ENCODE measurements at regions not wholly inside any gene's neighbourhood (a gene's known extent, or its start where the extent isn't known, plus 50 kb on each side); places are given as distances from the start of the nearest gene placed in this dataset.

- no peak overlapping the region for H3K4me3 ChIP-seq (replicated peaks in 1 of 2; ENCODE audit: low read depth in 2 of 2, low read length in 2 of 2)
- TF ChIP-seq CTCF (IDR thresholded peaks at IDR 0.05; ENCODE audit: low read depth, low read length) = no peak
Measured at GRCh38 chr3:94776401-94776915, 713.6 kb downstream of the NSUN3 start.

GRCh38 chr3:94778289-94778688 is 715.4 kb downstream of the NSUN3 start:
- no peak for DNase-seq (ENCODE audit: low read depth in 2 of 2)
- no peak for TF ChIP-seq CTCF (IDR thresholded peaks at IDR 0.05; ENCODE audit: low read depth, low read length)
- no peak overlapping the region for H3K4me3 ChIP-seq (replicated peaks in 1 of 2; ENCODE audit: low read depth in 2 of 2, low read length in 2 of 2)

More at GRCh38 chr3:94776401-94776915, 713.6 kb downstream of the NSUN3 start:
- DNase-seq (ENCODE audit: low read depth in 2 of 2) = no peak

- no peak for DNase-seq (ENCODE audit: low read depth in 2 of 2)
- no peak overlapping the region for H3K4me3 ChIP-seq (replicated peaks in 1 of 2; ENCODE audit: low read depth in 2 of 2, low read length in 2 of 2)
- TF ChIP-seq CTCF (IDR thresholded peaks at IDR 0.05; ENCODE audit: low read depth, low read length) = no peak
Measured at GRCh38 chr3:94778814-94779494, 716.1 kb downstream of the NSUN3 start.

GRCh38 chr3:94779699-94780098 is 716.8 kb downstream of the NSUN3 start:
- no peak overlapping the region for H3K4me3 ChIP-seq (replicated peaks in 1 of 2; ENCODE audit: low read depth in 2 of 2, low read length in 2 of 2)
- DNase-seq (ENCODE audit: low read depth in 2 of 2) = no peak
- no peak for TF ChIP-seq CTCF (IDR thresholded peaks at IDR 0.05; ENCODE audit: low read depth, low read length)

- H3K4me3 ChIP-seq (replicated peaks in 1 of 2; ENCODE audit: low read depth in 2 of 2, low read length in 2 of 2) = no peak overlapping the region
- TF ChIP-seq CTCF (IDR thresholded peaks at IDR 0.05; ENCODE audit: low read depth, low read length) = no peak
- DNase-seq (ENCODE audit: low read depth in 2 of 2) = no peak
Measured at GRCh38 chr3:94784274-94784673, 721.4 kb downstream of the NSUN3 start.

- no peak for DNase-seq (ENCODE audit: low read depth in 2 of 2)
- H3K4me3 ChIP-seq (replicated peaks in 1 of 2; ENCODE audit: low read depth in 2 of 2, low read length in 2 of 2) = no peak overlapping the region
Measured at GRCh38 chr3:94787066-94787465, 724.2 kb downstream of the NSUN3 start.

More at GRCh38 chr3:94787066-94787465, 724.2 kb downstream of the NSUN3 start:
- TF ChIP-seq CTCF (IDR thresholded peaks at IDR 0.05; ENCODE audit: low read depth, low read length) = no peak

Data from cardiac fibroblast (primary cell).